GM12878 (cell line): ENCODE measurements at regions not wholly inside any gene's neighbourhood (a gene's known extent, or its start where the extent isn't known, plus 50 kb on each side); places are given as distances from the start of the nearest gene placed in this dataset.

Experiments
- BMI1 ChIP-seq: fragments of 450-650 bp; IDR thresholded peaks from 2 replicates; pipeline ENCODE4 v1.6.1; 2016; ENCODE audit warnings: mild to moderate bottlenecking, moderate library complexity, borderline replicate concordance
- CBX3 ChIP-seq: fragments of 200-600 bp; sonication (generic); IDR thresholded peaks from 2 replicates; pipeline ENCODE4 v1.6.1; 2016; ENCODE audit warnings: low read depth, borderline replicate concordance
- CHD1 ChIP-seq: IDR thresholded peaks from 2 replicates; pipeline ENCODE4 v1.6.1; 2012; ENCODE audit warnings: low read depth, low read length, improper control_type of control experiment
- POLR2AphosphoS5 ChIP-seq: IDR thresholded peaks from 2 replicates; pipeline ENCODE4 v1.6.1; 2011; ENCODE audit warnings: mild to moderate bottlenecking, low read length, inconsistent platforms
- SREBF2 ChIP-seq: IDR thresholded peaks from 2 replicates; pipeline ENCODE4 v1.6.1; 2012; ENCODE audit warnings: mild to moderate bottlenecking, low read length
- SUPT20H ChIP-seq: IDR thresholded peaks from 2 replicates; pipeline ENCODE4 v1.6.1; 2011; ENCODE audit warnings: low read depth, mild to moderate bottlenecking, low read length, moderate library complexity, borderline replicate concordance; ENCODE audit not compliant: control insufficient read depth
- TF ChIP-seq, protein P1 (sequence below), 3 experiments: IDR thresholded peaks in 2 of 3; conservative IDR thresholded peaks in 1 of 3; 2 replicates each; pipeline ENCODE4 v1.5.1; 2011; ENCODE audit warnings: low read depth in 3 of 3, low read length in 3 of 3, mild to moderate bottlenecking in 3 of 3, control low read depth in 2 of 3, moderate library complexity in 2 of 3, inconsistent platforms in 1 of 3, mixed read lengths in 1 of 3; ENCODE audit not compliant: control insufficient read depth in 2 of 3, insufficient read depth in 1 of 3; ENCODE audit errors: extremely low read depth in 1 of 3

- TF ChIP-seq CBX3 (no peak), POLR2AphosphoS5 (no peak), SUPT20H (no peak), BMI1 (no peak), CHD1 (no peak), SREBF2 (no peak)
- TF ChIP-seq, protein P1, sequence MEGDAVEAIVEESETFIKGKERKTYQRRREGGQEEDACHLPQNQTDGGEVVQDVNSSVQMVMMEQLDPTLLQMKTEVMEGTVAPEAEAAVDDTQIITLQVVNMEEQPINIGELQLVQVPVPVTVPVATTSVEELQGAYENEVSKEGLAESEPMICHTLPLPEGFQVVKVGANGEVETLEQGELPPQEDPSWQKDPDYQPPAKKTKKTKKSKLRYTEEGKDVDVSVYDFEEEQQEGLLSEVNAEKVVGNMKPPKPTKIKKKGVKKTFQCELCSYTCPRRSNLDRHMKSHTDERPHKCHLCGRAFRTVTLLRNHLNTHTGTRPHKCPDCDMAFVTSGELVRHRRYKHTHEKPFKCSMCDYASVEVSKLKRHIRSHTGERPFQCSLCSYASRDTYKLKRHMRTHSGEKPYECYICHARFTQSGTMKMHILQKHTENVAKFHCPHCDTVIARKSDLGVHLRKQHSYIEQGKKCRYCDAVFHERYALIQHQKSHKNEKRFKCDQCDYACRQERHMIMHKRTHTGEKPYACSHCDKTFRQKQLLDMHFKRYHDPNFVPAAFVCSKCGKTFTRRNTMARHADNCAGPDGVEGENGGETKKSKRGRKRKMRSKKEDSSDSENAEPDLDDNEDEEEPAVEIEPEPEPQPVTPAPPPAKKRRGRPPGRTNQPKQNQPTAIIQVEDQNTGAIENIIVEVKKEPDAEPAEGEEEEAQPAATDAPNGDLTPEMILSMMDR (IDR thresholded peaks at IDR 0.05 in 2 of 3, conservative IDR thresholded peaks at IDR 0.05 in 1 of 3; ENCODE audit: control insufficient read depth in 2 of 3, extremely low read depth in 1 of 3, insufficient read depth in 1 of 3, low read depth in 3 of 3, low read length in 3 of 3), result no peak
Measured at GRCh38 chr21:35217504-35218060, 168.5 kb upstream of the RUNX1 start.
